OCI-LY7 (cell line): ENCODE measurements at regions not wholly inside any gene's neighbourhood (a gene's known extent, or its start where the extent isn't known, plus 50 kb on each side); places are given as distances from the start of the nearest gene placed in this dataset.

ENCODE experiments used
- BruUV-seq: library from RNA; stranded (reverse); fragments of 400-500 nt; replicated peaks from 2 replicates; lab custom pipeline; 2021; lab: Mats Ljungman, UMichigan
- CTCF ChIA-PET: fragments of 300-600 bp; sonication (Branson Sonifier 250); formaldehyde crosslinking; loops from one replicate; lab custom pipeline; 2022; ENCODE audit warnings: antibody characterized with exemption; ENCODE audit not compliant: unreplicated experiment; lab: Charles Lee
- POLR2A ChIA-PET: fragments of 300-600 bp; sonication (Branson Sonifier 250); formaldehyde crosslinking; loops from one replicate; lab custom pipeline; 2022; ENCODE audit warnings: antibody characterized with exemption; lab: Charles Lee
- DNase-seq: peaks from one replicate; pipeline ENCODE4 v3.0.0-alpha.2; 2015; ENCODE audit warnings: low spot score
- H2AFZ ChIP-seq: fragments of 200-600 bp; sonication (generic), shearing (Covaris generic); 2 replicates; pipeline ENCODE4 v1.6.1; 2014; ENCODE audit warnings: mild to moderate bottlenecking, antibody characterized with exemption, low read length, moderate library complexity
- H3K27ac ChIP-seq: fragments of 200-600 bp; sonication (generic); 2 replicates; pipeline ENCODE4 v1.5.1; 2014; ENCODE audit warnings: mixed run types, low read depth, mild to moderate bottlenecking, moderate library complexity, low read length, inconsistent platforms; ENCODE audit not compliant: poor library complexity, severe bottlenecking
- H3K36me3 ChIP-seq: fragments of 200-600 bp; sonication (generic); 2 replicates; pipeline ENCODE4 v1.6.1; 2014; ENCODE audit warnings: mild to moderate bottlenecking, antibody characterized with exemption, low read length, moderate library complexity, mixed read lengths; ENCODE audit not compliant: insufficient read depth
- H3K4me1 ChIP-seq: fragments of 200-600 bp; sonication (generic); 2 replicates; pipeline ENCODE4 v1.5.1; 2014; ENCODE audit warnings: mild to moderate bottlenecking, low read length; ENCODE audit not compliant: insufficient read depth, poor library complexity, severe bottlenecking
- H3K4me2 ChIP-seq: fragments of 200-600 bp; sonication (generic); 2 replicates; pipeline ENCODE4 v1.6.1; 2014; ENCODE audit warnings: mild to moderate bottlenecking, low read length
- H3K4me3 ChIP-seq: fragments of 200-600 bp; sonication (generic); 2 replicates; pipeline ENCODE4 v1.5.1; 2014; ENCODE audit warnings: mild to moderate bottlenecking, low read depth, low read length; ENCODE audit not compliant: poor library complexity, severe bottlenecking
- H3K79me2 ChIP-seq: fragments of 200-600 bp; sonication (generic); 2 replicates; pipeline ENCODE4 v1.6.1; 2016; ENCODE audit warnings: low read depth, mild to moderate bottlenecking, low read length, moderate library complexity, mixed read lengths; ENCODE audit not compliant: insufficient read depth
- H3K9me2 ChIP-seq: fragments of 200-600 bp; sonication (generic); 2 replicates; pipeline ENCODE4 v1.6.1; 2016; ENCODE audit warnings: mild to moderate bottlenecking, low read length, mixed read lengths; ENCODE audit not compliant: insufficient read depth
- H3K9me3 ChIP-seq: fragments of 200-600 bp; sonication (generic); 2 replicates; pipeline ENCODE4 v1.6.1; 2014; ENCODE audit warnings: mild to moderate bottlenecking, mixed run types, low read length, mixed read lengths
- H4K20me1 ChIP-seq: fragments of 200-600 bp; sonication (generic); 2 replicates; pipeline ENCODE4 v1.6.1; 2014; ENCODE audit warnings: mild to moderate bottlenecking, antibody characterized with exemption, low read length, moderate library complexity, mixed read lengths; ENCODE audit not compliant: insufficient read depth
- EZH2phosphoT487 ChIP-seq: fragments of 200-600 bp; sonication (generic); IDR thresholded peaks from 2 replicates; pipeline ENCODE4 v1.6.1; 2018; ENCODE audit warnings: low read depth, borderline replicate concordance, mild to moderate bottlenecking, mixed run types, antibody characterized with exemption, low read length, moderate library complexity, mixed read lengths
- intact Hi-C: fragments of 100-400 bp; cut with micrococcal nuclease; formaldehyde crosslinking; loops from one replicate; pipeline ENCODE4 v1.10.0; 2022; ENCODE audit not compliant: unreplicated experiment
- TF ChIP-seq, protein P1 (sequence below): fragments of 200-600 bp; sonication (generic); conservative IDR thresholded peaks from 2 replicates; pipeline ENCODE4 v1.5.1; 2014; ENCODE audit warnings: mild to moderate bottlenecking, antibody characterized with exemption, low read length, moderate library complexity, mixed read lengths

- no peaks in the 10 kb centered on the region for H3K9me2 ChIP-seq
- no peak overlapping the region for H3K4me3 ChIP-seq
- ChIA-PET POLR2A (no interaction called here), CTCF (no interaction called here)
- TF ChIP-seq, protein P1, sequence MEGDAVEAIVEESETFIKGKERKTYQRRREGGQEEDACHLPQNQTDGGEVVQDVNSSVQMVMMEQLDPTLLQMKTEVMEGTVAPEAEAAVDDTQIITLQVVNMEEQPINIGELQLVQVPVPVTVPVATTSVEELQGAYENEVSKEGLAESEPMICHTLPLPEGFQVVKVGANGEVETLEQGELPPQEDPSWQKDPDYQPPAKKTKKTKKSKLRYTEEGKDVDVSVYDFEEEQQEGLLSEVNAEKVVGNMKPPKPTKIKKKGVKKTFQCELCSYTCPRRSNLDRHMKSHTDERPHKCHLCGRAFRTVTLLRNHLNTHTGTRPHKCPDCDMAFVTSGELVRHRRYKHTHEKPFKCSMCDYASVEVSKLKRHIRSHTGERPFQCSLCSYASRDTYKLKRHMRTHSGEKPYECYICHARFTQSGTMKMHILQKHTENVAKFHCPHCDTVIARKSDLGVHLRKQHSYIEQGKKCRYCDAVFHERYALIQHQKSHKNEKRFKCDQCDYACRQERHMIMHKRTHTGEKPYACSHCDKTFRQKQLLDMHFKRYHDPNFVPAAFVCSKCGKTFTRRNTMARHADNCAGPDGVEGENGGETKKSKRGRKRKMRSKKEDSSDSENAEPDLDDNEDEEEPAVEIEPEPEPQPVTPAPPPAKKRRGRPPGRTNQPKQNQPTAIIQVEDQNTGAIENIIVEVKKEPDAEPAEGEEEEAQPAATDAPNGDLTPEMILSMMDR: no peak
- TF ChIP-seq EZH2phosphoT487: no peak
- H3K79me2 ChIP-seq: no peaks in the 10 kb centered on the region
- H2AFZ ChIP-seq: no peak overlapping the region
- no peaks in the 10 kb centered on the region for H4K20me1 ChIP-seq
- DNase-seq: no peak
- no peak overlapping the region for H3K27ac ChIP-seq
- H3K9me3 ChIP-seq: no peaks in the 10 kb centered on the region
- H3K4me2 ChIP-seq: no peak overlapping the region
- H3K4me1 ChIP-seq: no peaks in the 10 kb centered on the region
- no TSS peak for BruUV-seq
- no peaks in the 10 kb centered on the region for H3K36me3 ChIP-seq
- intact Hi-C loops: no loop called here
These were observed 610.7 kb downstream of the CBLN4 start for GRCh38 chr20:55394592-55394991.

DNA sequence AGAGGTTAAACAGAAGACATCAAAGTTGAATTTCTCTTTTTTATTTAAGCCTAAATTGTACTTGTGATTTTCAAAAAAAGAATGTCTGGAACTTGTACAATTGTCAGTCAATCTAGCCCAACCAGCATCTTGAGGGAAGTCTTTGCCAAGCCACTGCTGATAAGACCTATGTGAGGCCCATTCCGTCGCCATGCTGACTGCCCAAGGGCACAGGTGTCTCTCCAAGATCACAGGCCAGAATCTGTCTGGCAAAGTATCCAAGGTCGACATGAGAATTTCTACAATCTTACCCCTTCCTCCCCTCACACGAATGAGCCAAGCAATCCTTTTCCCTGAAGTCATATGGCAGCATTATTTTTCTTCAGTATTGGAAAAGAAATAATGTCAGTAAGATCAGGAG lies 614.5 kb downstream of the CBLN4 start:
- TF ChIP-seq, protein P1: no peak
- no peak for TF ChIP-seq EZH2phosphoT487
- no peaks in the 10 kb centered on the region for H3K4me1 ChIP-seq
- no peak for DNase-seq
- H3K9me2 ChIP-seq: no peaks in the 10 kb centered on the region
- H3K27ac ChIP-seq: no peak overlapping the region
- H2AFZ ChIP-seq: no peak overlapping the region
- POLR2A ChIA-PET: no interaction called here
- H3K36me3 ChIP-seq: no peaks in the 10 kb centered on the region
- no peaks in the 10 kb centered on the region for H3K79me2 ChIP-seq
- no TSS peak for BruUV-seq
- no peak overlapping the region for H3K4me2 ChIP-seq
- intact Hi-C loops: no loop called here
- CTCF ChIA-PET: no interaction called here
- no peaks in the 10 kb centered on the region for H3K9me3 ChIP-seq
- H4K20me1 ChIP-seq: no peaks in the 10 kb centered on the region
- H3K4me3 ChIP-seq: no peak overlapping the region

DNA sequence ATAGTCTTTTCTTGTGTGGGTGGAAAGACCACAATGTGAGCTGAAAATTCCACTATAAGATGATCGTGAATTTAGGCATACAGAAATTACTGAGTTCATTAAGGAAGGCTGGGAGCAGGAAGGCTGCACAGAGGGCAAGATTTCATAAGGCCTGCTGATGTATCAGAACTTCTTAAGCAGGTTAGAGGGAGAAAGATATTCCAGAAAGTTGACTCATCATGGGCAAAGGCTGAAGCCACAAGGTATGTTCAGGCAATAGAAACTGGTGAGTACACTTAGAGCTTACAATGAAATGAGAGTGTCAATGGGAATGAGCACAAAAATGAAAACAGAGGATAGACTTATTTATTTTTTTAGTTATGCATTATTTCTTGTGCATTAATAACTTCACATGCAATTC lies 618.6 kb downstream of the CBLN4 start:
- H3K79me2 ChIP-seq: no peaks in the 10 kb centered on the region
- no peaks in the 10 kb centered on the region for H3K9me3 ChIP-seq
- H3K4me1 ChIP-seq: no peaks in the 10 kb centered on the region
- TF ChIP-seq, protein P1: no peak
- no peak for TF ChIP-seq EZH2phosphoT487
- no TSS peak for BruUV-seq
- CTCF ChIA-PET: no interaction called here
- no peaks in the 10 kb centered on the region for H3K36me3 ChIP-seq
- H3K4me3 ChIP-seq: no peak overlapping the region
- H3K4me2 ChIP-seq: no peak overlapping the region
- 0 out of 2 replicates have a peak, but pooled peaks cover 3% of the 10 kb centered on the region for H3K9me2 ChIP-seq
- no peak overlapping the region for H3K27ac ChIP-seq
- H2AFZ ChIP-seq: no peak overlapping the region
- intact Hi-C loops: no loop called here
- DNase-seq: no peak
- POLR2A ChIA-PET: no interaction called here
- no peaks in the 10 kb centered on the region for H4K20me1 ChIP-seq
